ENCODE measurements at regions not wholly inside any gene's neighbourhood (a gene's known extent, or its start where the extent isn't known, plus 50 kb on each side); places are given as distances from the start of the nearest gene placed in this dataset.

DNA sequence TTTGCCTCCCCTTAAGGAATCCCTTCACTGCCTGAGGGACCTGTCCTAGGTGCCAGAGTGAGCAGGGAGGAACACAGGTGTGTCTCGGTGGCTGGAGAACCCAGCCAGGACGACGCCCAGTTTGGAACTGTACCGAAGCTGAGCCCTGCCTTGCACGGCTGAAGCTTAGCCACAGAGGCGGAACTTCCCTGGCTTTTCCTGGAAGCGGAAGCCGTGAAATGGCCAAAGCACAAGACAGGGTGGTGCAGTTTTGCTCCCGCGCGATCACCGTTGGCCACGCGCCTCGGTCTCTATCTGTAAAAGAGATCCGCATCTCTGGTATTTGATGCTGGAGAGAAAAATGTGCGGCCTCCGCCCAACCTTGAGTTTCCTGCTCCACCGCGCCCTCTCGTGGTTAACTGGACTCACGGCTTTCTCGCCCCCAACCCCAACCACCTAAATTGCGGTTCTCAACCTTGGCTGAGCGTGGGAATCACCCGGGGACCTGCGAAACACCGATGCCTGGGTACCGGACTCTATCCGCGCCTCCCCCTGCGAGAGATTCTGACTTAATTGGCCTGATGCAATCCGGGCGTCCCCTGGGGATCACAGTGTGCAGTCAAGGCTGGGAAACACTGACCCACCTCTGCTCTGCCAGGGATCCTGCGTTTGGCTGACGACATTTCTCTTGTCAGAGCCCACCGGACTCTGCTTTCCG lies 70.7 kb upstream of the ABHD2 start:
- DNase-seq (ENCODE audit: low read depth, low spot score), result peak; percentile 15
- Histone ChIP-seq H3K4me1 (ENCODE audit: control insufficient read depth, extremely low read depth, insufficient read depth, low read length) (peaks cover 17% of the 10 kb centered on the region), H3K79me2 (ENCODE audit: control insufficient read depth, insufficient read depth, low read length) (no peaks in the 10 kb centered on the region), H3K36me3 (ENCODE audit: control insufficient read depth in 2 of 2, extremely low read depth in 1 of 2, insufficient read depth in 2 of 2, low read length in 2 of 2) (no peaks in the 10 kb centered on the region), H2AFZ (ENCODE audit: control insufficient read depth, low read length) (peak overlapping the region; percentile 79), H3K9me3 (ENCODE audit: control insufficient read depth, low read depth, low read length) (no peaks in the 10 kb centered on the region), H3K9me1 (ENCODE audit: control insufficient read depth, extremely low read depth, insufficient read depth, low read length) (no peaks in the 10 kb centered on the region), H3K4me2 (ENCODE audit: control insufficient read depth, extremely low read depth, insufficient read depth, low read depth, low read length) (peak overlapping the region; percentile 60), H3K27me3 (ENCODE audit: control insufficient read depth, extremely low read depth, insufficient read depth, low read length) (no peaks in the 10 kb centered on the region), H4K20me1 (ENCODE audit: control insufficient read depth, extremely low read depth, insufficient read depth, low read length) (no peaks in the 10 kb centered on the region), H3K9ac (ENCODE audit: control insufficient read depth, extremely low read depth, insufficient read depth, low read length) (no peak overlapping the region), H3K4me3 (ENCODE audit: control insufficient read depth in 2 of 3, extremely low read depth in 1 of 3, insufficient read depth in 2 of 3, low read depth in 1 of 3, low read length in 3 of 3) (peak overlapping the region; percentile 12 to 40 (median 18)), H3K27ac (ENCODE audit: control insufficient read depth, insufficient read depth, low read length) (no peak overlapping the region)
- peak; percentile 52 for FAIRE-seq
- TF ChIP-seq, protein P1, sequence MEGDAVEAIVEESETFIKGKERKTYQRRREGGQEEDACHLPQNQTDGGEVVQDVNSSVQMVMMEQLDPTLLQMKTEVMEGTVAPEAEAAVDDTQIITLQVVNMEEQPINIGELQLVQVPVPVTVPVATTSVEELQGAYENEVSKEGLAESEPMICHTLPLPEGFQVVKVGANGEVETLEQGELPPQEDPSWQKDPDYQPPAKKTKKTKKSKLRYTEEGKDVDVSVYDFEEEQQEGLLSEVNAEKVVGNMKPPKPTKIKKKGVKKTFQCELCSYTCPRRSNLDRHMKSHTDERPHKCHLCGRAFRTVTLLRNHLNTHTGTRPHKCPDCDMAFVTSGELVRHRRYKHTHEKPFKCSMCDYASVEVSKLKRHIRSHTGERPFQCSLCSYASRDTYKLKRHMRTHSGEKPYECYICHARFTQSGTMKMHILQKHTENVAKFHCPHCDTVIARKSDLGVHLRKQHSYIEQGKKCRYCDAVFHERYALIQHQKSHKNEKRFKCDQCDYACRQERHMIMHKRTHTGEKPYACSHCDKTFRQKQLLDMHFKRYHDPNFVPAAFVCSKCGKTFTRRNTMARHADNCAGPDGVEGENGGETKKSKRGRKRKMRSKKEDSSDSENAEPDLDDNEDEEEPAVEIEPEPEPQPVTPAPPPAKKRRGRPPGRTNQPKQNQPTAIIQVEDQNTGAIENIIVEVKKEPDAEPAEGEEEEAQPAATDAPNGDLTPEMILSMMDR (optimal IDR thresholded peaks at IDR 0.05 in 1 of 3, IDR thresholded peaks at IDR 0.05 in 1 of 3, conservative IDR thresholded peaks at IDR 0.05 in 1 of 3; ENCODE audit: extremely low read depth in 1 of 3, insufficient read depth in 2 of 3, low read length in 3 of 3), result peak; percentile 85 to 91 (median 89)
- TF ChIP-seq EZH2 (IDR thresholded peaks at IDR 0.05; ENCODE audit: low read length), result no peak
- dilution Hi-C loops (cut with MboI; ENCODE audit: extremely low pct_ligation_motif_present, low sequenced_read_pairs), result no loop called here

DNA sequence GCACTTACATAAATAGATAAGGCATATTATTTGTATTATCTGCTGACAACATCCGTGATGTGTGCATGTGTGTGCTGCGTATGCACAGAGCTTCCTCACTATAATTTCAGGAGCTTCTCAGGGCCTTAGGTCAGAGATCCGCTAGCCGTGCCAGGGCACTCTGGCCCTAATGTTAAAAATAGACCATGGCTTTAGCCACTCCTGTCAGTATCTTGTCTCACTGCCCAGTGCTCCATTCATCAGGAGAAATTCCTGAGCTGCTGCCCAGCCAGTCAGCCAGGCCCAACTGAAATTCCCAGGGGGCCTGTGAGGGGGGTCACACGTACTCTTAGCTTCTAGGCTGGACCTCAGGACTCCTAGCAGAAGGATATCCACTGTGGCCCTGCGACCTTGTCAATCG lies 70.0 kb upstream of the ABHD2 start:
- Histone ChIP-seq H3K9me1 (ENCODE audit: control insufficient read depth, extremely low read depth, insufficient read depth, low read length) (no peaks in the 10 kb centered on the region), H3K79me2 (ENCODE audit: control insufficient read depth, insufficient read depth, low read length) (no peaks in the 10 kb centered on the region), H3K27ac (ENCODE audit: control insufficient read depth, insufficient read depth, low read length) (no peak overlapping the region), H3K4me2 (ENCODE audit: control insufficient read depth, extremely low read depth, insufficient read depth, low read depth, low read length) (peak overlapping the region; percentile 60), H3K9me3 (ENCODE audit: control insufficient read depth, low read depth, low read length) (no peaks in the 10 kb centered on the region), H3K27me3 (ENCODE audit: control insufficient read depth, extremely low read depth, insufficient read depth, low read length) (no peaks in the 10 kb centered on the region), H3K4me3 (ENCODE audit: control insufficient read depth in 2 of 3, extremely low read depth in 1 of 3, insufficient read depth in 2 of 3, low read depth in 1 of 3, low read length in 3 of 3) (no peak overlapping the region), H3K4me1 (ENCODE audit: control insufficient read depth, extremely low read depth, insufficient read depth, low read length) (peaks cover 17% of the 10 kb centered on the region), H3K9ac (ENCODE audit: control insufficient read depth, extremely low read depth, insufficient read depth, low read length) (no peak overlapping the region), H2AFZ (ENCODE audit: control insufficient read depth, low read length) (no peak overlapping the region), H4K20me1 (ENCODE audit: control insufficient read depth, extremely low read depth, insufficient read depth, low read length) (no peaks in the 10 kb centered on the region), H3K36me3 (ENCODE audit: control insufficient read depth in 2 of 2, extremely low read depth in 1 of 2, insufficient read depth in 2 of 2, low read length in 2 of 2) (no peaks in the 10 kb centered on the region)
- TF ChIP-seq EZH2 (IDR thresholded peaks at IDR 0.05; ENCODE audit: low read length), result no peak
- TF ChIP-seq, protein P1 (optimal IDR thresholded peaks at IDR 0.05 in 1 of 3, IDR thresholded peaks at IDR 0.05 in 1 of 3, conservative IDR thresholded peaks at IDR 0.05 in 1 of 3; ENCODE audit: extremely low read depth in 1 of 3, insufficient read depth in 2 of 3, low read length in 3 of 3), result no peak
- FAIRE-seq, result no peak
- no peak for DNase-seq (ENCODE audit: low read depth, low spot score)
- dilution Hi-C loops (cut with MboI; ENCODE audit: extremely low pct_ligation_motif_present, low sequenced_read_pairs), result no loop called here

Measured in keratinocyte (primary cell).